ENCODE measurements at regions not wholly inside any gene's neighbourhood (a gene's known extent, or its start where the extent isn't known, plus 50 kb on each side); places are given as distances from the start of the nearest gene placed in this dataset.
"Not testable (repeated sequence)": the region's sequence is repeated elsewhere in the genome, so short reads cannot be mapped to it uniquely, and the experiment has no call there.

DNA sequence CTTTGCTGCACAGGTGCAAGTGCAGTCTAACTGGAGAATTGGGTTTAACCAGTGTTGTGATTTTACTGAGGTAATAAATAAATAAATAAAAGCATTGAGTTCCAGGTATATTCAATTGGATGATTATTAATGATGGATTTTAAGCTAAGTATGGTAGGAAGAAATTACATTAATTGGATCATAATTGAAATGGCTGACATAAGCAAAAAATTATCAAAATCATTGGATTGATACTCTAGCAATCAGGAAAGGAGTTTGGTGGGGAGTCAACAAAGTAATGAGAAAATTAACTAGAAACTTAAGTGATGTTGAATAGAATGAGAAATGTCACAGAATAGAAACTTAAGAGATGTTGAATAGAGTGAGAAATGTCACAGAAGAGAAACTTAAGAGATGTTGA lies 981.9 kb downstream of the SI start:
- no peak for DNase-seq (ENCODE audit: low spot score)

DNA sequence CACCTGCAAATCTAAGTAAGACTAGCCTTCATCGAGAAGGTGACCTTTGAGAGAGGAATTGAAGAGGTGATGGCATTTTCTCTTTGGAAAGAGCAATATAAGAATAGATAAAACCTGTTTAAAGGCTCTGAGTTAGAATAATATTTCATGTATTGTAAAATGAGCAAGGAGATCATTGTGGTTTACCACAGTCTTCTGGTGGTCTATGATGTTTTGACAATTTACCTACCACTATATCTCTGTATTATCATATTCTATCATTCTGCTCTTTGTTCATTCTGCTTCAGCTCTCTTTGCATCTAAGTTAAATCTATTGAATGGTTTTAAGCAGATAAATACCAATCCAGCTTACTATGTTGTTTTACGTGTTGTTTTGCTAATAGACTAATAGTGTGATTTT lies 982.3 kb downstream of the SI start:
- no peak for DNase-seq (ENCODE audit: low spot score)

DNA sequence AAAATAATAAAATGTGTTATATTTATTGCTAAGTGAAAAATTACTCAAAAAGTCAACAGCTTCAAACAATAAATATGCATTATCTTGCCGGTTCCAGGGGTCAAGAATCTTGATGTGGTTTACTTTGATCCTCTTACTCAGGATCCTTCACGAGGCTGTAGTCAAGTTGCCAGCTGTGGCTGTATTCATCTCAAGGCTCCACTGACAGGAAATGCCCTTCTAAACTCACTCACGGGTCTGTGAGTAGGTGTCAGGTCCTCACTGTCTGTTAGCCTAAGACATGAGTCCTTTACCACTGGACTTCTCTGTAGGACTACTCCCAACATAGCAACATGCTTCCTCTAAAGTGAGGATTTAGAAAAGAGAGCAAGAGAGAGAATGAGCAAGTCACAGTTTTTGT lies 983.0 kb downstream of the SI start:
- DNase-seq (ENCODE audit: low spot score) = no peak

DNA sequence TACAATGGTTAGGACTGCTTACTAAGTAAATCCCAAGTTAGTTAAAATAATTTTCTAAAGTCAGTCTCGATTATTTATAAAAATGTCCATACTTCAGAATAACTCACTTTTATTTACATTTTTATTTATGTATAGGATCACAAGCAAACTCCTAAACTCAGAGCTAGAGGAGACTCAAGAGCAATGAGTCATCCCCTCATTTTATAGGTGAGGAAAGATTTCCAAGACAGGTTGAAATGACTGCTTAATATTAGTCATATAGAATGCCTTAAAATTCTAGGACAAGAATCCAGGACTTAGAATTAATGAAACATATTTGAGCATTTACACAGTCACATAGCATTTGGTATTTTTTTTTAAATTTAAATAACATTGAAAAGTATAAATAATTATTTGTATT lies 983.8 kb downstream of the SI start:
- no peak for DNase-seq (ENCODE audit: low spot score)

DNA sequence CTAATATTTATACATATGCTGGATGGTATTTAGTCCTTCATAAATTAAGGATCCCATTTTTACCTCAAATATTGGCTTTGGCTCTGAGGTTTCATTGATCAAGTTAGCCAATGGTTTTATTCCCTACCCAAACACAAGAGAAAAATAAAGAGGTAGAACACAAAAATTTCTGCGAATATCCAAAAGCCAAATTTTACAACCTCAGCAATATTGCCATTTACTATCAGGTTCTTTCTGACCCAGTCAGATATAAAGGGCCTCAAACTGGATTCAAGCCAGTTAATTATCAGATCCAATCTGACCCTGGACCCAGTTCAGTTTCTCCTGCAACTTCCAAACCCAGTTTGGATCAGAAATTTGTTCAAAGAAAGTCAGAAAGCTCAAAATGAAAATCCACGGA lies 998.1 kb downstream of the SI start:
- DNase-seq (ENCODE audit: low spot score) = no peak

DNA sequence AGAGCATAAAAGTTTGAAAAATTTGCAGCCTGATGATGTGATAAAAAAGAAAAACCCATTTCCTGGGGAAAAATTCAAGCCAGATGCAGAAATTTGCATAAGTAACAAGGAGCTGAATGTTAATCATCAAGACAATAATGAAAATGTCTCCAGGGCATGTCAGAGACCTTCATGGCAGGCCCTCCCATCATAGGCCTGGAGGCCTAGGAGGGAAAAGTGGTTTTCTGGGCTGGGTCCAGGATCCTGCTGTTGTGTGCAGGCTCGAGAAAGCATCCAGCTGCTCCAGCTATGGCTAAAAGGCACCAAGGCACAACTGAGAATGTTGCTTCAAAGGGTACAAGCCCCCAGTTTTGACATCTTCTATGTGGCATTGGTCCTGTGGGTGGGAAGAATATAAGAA lies 1014.0 kb downstream of the SI start:
- no peak for DNase-seq (ENCODE audit: low spot score)

DNA sequence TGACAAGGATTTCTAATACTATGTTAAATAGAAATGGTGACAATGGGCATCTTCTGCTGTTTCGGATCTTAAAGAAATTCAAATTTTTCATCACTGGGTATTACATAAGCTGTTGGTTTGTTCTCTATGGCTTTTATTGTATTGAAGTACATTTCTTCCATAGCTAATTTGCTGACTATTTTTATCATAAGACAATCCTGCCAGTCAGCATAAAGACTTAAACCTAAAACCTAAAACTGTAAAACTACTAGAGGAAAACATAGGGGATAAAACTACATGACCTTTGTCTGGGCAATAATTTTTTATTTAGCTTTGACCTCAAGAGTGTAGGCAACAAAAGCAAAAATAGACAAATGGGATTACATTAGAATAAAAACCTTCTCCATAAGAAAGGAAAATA lies 1017.4 kb downstream of the SI start:
- DNase-seq (ENCODE audit: low spot score) = no peak

DNA sequence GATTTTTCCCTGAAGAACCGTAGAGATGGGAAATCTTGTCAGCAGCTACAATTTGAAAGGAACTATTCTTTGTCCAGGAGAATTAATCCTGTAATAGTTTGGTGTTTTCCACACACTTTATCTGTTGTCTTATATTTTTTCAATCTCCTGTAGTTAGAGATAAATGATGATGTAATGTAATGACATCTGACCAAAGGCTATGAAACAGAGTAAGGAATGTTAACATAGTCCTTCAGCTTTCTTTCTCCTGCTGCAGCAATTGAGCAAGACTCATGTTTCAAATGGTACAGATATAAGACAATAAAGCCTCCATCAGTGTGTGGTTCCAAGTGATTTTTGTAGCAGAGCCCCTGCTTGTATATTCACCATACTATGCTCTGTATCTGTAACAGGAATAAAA lies 1028.4 kb downstream of the SI start:
- DNase-seq (ENCODE audit: low spot score) = no peak

DNA sequence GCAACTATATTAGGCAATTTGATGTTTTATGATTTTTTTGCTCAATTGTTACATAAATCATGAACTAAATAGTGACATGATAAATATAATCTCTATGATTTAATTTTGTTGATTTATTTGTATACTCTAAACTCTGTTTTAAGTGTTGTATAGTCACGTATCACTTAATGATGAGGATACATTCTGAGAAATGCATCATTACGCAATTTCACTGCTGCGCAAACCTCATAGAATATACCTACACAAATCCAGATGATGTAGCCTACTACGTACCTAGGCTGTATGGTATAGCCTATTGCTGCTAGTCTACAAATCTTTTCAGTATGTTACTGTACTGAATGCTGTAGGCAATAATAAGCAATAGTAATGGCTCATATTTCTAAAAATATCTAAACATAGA lies 1029.8 kb downstream of the SI start:
- no peak for DNase-seq (ENCODE audit: low spot score)

DNA sequence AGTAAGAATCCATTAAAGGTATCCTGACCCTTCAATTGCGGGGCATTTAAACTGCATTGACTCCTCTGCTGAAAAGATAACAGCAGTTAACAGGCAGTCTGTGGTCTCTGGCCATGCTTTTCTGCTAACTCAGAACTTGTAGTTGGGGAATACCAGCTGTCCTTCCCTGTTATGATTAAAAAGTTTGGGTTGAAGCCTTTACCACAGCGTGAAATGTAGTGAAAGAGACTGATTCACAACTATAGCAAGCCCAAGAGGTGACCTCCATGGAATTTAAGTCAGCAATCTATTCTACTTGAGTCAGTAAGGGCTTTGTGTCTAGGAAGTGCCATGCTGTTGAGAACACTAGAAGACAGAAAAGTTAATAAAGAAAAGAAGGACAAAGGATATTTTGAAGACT lies 1037.3 kb downstream of the SI start:
- DNase-seq (ENCODE audit: low spot score) = no peak

DNA sequence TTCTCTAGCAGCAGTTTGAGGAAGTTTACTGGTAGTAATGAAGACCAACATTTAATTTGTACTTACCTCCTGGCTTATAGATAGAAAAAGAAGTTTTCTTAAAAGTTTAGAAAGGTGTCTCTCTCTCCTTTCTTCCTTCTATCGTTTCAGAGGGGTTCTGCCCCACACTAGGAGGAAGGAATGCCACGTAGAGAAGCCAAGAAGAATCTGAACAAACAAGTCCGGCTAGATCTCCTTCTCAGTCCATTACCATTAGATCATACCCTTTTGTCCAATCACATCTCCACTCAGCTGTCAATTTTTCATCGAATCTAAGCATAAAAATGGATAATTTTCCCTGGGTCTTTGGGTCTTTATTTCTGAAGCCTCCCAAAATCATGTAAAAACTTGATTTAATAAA lies 1048.1 kb downstream of the SI start:
- DNase-seq (ENCODE audit: low spot score) = no peak

DNA sequence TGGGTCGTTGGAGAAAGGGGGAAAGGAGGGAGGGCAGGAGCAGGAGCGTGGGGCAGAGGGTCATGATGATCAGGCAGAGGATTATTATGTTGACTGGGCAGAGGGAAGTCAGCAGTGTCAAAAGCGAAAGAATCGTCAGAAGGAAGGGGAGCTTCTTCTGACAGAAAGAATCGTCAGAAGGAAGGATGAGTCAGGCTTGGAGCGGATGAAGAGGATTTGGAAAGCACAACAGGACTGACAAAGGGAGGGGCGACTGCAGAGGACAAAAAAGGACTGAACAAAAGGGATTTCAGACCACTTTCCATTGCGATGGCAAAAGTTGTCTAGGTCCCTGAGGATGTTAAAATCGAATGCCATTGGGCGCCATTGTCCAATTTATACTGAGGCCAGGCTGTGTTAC lies 1053.5 kb downstream of the SI start:
- DNase-seq (ENCODE audit: low spot score) = no peak

DNA sequence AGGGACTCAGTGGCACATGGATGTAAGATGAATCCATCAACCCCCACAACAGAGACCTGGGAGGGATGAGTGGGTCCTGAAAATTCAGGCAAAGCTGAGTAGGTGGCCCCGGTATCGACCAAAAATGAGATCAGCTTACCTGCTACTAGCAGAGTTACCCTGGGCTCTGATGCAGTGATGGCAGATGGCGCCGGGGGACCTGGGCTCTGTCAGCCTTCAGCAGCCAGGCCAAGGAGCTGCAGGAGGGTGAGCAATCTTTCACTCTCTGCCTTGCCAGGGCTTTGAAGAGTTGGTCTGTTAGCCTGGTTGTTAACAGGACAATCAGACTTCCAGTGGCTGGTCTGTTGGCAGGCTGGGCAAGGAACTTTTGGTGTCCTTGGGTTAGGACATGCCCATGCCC lies 1054.8 kb downstream of the SI start:
- no peak for DNase-seq (ENCODE audit: low spot score)

DNA sequence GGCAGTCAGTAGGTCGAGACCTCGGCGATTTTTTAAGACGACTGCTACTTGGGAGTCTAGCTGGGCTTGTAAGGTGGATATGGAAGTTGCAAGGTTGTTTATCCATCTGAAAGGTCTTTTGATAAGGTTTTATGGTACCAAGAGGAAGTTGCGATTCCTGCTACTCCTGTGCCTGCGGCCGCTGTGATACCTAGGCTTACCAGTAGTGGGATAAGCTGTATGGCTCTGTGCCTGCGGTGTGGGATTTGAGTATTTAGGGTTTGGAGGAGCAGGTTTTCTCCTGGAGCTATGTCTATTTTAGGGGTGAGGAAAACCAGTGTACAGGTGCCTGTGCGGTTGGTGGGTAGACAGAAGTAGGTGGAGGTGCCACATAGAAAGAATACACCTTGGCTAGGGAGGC lies 1059.8 kb downstream of the SI start:
- no peak for DNase-seq (ENCODE audit: low spot score)

DNA sequence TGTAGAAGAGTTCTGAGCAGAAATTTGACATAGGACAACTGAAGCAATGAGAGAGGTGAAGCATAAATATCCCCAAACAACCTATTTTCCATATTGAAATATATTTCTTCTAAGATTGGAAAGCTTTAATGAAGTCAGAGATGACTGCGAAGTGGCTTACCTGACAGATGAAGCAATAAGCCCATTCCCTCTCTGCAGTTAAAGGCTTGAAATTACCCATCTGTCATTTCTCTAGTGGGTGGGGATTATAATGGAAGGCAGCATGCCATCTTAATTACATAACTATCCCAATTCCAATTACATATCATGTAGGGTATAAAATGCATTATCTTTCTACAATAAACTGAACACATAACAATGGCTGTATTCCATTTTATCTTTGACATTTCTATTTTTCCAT lies 1070.5 kb downstream of the SI start:
- no peak for DNase-seq (ENCODE audit: low spot score)

DNA sequence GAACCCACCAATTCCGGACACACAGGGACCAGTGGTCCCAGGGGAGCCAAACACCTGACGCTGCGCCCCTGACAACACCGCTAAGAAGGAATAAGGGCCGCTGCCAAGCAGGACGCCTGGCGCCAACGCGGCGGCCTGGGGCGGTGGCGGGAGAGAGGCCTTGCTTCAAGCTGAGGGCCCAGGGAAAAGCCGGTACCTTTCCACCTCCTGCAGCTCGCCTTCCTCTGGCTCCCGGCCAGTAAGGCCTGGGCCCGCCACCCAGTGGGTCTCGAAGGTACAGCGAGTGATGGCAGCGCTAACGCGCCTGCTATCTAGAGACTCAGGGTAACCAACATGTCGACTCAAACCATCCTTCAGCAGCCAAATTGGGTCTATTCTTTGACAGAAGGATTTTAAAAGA lies 1074.1 kb downstream of the SI start:
- DNase-seq (ENCODE audit: low spot score) = no peak

DNA sequence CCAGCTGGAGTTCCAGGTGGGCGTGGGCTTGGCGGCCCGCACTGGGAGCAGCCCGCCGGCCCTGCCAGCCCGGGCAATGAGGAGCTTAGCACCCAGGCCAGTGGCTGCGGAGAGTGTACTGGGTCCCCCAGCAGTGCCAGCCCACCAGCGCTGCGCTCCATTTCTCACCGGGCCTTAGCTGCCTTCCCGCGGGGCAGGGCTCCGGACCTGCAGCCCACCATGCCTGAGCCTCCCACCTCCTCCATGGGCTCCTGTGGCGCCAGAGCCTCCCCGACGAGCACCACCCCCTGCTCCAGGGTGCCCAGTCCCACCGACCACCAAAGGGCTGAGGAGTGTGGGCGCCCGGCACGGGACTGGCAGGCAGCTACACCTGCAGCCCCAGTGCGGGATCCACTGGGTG lies 1075.3 kb downstream of the SI start:
- DNase-seq (ENCODE audit: low spot score) = not testable (repeated sequence)

DNA sequence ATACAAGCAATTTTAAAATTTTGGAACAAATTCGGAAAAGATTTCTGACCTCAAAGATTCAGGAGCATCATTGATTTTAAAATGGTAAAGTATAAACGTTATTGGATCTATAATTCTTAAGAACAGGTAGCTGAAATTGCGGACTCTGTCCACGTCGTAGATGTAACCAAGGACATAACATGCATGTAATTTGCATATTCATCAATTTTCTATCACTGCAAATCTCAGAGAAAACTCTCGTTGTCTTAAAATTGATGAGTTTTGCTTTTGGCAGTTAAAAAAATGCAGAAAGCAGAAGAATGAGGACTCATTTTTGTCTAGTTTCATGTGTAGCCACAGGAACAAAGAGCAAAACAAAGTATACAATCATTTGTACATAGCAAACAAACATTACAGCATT lies 1094.4 kb downstream of the SI start:
- no peak for DNase-seq (ENCODE audit: low spot score)

DNA sequence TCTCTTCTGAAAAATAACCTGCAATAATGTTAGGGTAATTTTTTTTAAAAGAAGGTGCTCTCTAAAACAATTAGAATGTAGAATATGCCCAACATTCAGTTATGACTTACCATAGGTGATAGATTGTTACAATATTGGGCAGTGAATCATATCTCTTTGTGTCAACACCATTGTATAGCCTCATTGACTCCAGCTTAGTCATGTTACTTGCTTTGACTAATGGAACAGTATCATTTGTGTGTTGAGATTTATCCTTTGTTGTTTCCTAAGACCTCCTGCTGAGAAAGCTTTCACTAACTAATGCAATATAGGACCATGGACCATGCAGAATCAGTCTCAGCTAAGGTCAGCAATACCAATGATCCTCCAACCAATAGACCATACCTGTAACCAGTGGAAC lies 1106.4 kb downstream of the SI start:
- DNase-seq (ENCODE audit: low spot score) = no peak

DNA sequence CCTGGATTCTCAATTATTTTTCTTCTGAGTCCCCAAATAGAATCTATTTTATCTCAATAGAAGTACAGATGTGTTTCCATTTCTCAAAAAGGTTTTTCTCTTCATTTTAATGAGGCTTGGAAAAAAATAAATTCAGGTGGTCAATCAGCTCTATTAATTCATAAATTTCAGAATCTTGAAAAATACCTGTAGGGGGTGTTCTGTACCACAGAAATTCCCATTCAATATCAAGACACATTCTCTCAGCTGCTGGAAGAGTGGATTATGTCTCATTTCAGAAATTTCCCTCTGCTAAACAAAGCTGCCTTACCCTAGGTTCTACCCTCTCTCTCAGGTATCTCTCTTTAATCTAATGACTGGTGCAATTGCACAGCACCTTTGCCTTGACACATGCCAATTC lies 1121.2 kb downstream of the SI start:
- DNase-seq (ENCODE audit: low spot score) = no peak

DNA sequence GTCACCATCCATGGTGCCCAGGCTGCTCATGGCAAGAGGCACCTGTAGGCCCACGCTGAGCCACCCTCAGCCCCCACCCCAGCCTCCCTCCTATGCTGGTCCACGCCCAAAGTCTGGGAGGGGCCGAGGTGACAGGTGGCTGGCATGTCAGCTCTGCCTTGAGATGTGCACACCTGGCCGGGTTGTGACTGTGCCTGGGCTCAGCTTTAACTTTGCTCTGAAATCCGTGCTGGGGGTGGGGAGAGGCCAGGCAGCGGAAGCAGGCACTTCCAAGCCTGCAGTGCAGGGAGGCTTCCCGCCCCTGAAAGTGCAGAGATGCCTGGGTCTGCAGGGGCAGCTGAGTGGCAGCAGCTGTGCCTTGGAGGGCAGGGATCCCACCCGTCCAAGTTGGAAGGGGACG lies 1124.8 kb downstream of the SI start:
- DNase-seq (ENCODE audit: low spot score) = no peak

DNA sequence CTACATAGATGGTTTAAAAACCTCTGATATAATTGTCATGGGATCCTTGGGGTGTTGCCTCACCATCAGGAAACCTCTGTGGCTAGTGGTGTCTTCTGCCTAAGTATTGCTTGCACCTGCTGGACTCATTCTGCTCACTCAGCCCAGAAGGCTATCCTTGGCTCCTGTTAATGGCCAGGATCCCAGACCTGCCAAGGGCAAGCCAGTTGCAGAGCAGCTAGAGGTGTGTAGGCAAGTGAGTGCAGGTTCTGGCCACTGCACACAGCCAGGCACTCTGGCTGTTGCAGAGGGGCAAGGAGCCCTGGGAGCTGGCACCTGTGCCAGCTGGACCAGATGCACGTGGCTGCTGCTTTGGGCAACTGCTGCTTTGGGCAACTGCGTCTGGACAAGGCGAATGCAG lies 1125.8 kb downstream of the SI start:
- no peak for DNase-seq (ENCODE audit: low spot score)

DNA sequence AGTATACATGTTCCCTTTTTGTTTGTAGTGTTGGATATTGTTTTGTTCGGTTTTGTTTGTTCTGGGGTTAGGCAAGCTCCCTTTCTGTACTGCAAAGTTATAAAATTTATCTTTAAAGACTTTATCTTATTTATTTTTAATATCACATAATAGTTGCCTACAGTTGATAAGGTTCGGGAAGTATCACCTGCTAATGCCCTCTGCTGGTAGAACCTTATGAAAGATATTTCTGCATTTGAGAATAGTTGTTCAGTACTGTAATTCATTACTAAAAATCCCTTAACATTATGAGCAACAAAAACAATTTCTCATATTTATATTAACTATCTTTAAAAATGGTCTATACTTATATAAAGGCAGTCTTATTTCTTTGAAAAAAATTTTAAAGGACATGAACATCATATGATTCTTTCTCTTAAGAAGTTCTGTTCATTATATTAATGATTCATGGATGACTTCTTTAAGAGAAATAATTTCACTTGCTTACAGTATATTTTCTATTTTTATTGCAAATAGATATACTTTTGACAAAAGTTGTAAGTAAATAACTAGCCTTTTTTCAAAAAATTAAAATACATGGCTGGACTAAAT lies 1126.8 kb downstream of the SI start:
- DNase-seq (ENCODE audit: low spot score) = no peak

DNA sequence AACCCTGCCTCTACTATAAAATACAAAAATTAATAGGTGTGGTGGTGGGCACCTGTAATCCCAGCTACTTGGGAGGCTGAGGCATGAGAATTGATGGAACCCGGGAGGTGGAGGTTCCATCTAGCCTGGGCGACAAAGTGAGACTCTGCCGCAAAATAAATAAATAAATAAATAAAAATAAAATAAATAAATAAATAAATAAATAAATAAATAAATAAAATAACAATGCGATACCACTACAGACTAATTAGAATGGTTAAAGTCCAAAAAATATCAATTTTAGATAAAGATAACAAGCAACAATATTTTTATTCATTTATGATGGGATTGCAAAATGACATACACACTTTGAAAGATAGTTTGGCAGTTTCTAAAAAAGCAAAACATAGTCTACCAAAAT lies 1131.5 kb downstream of the SI start:
- DNase-seq (ENCODE audit: low spot score) = no peak

DNA sequence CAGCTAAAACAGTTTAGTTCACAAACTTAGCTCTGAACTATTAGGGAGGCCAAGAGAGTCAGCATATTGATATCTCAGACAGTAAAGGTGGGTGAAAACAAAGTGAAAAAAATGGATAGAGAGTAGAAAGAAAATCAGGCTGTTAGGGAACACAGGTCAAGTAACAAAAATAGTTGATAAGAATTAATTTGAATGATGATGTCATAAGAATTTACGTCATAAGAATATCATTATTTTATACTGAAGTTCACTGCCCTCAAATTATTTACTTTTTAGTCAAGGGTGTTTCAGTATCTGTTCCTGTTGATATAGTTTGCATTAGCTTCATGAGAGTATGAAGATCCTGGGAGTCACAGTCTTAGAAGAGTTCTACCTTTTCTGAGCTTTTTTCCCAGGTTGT lies 1134.6 kb downstream of the SI start:
- DNase-seq (ENCODE audit: low spot score) = no peak
